ENCODE measurements at regions not wholly inside any gene's neighbourhood (a gene's known extent, or its start where the extent isn't known, plus 50 kb on each side); places are given as distances from the start of the nearest gene placed in this dataset.

- H4K91ac ChIP-seq (ENCODE audit: insufficient read depth, low read depth, low read length), result no peak overlapping the region
- H3K18ac ChIP-seq (ENCODE audit: low read depth, low read length), result no peak overlapping the region
- H3K4me1 ChIP-seq (ENCODE audit: control insufficient read depth, insufficient read depth, low read length), result no peaks in the 10 kb centered on the region; the same call in 1 of the 2 replicates
- H3K27me3 ChIP-seq (ENCODE audit: control insufficient read depth, insufficient read depth, low read length), result peaks cover 7% of the 10 kb centered on the region; the same call in 1 of the 2 replicates
- H3K4me3 ChIP-seq (ENCODE audit: insufficient read depth, low read depth, low read length), result no peak overlapping the region
- H3K36me3 ChIP-seq (ENCODE audit: control insufficient read depth, insufficient read depth, low read length), result no peaks in the 10 kb centered on the region
- TF ChIP-seq MAZ (IDR thresholded peaks at IDR 0.05; ENCODE audit: borderline replicate concordance, low read depth, low read length), result no peak
- TF ChIP-seq USF2 (IDR thresholded peaks at IDR 0.05; ENCODE audit: low read depth, low read length), result no peak
- DNase-seq, result no peak
- no peaks in the 10 kb centered on the region for H3K9me3 ChIP-seq (ENCODE audit: control insufficient read depth, insufficient read depth, low read length)
- no peak overlapping the region for H3K4ac ChIP-seq (ENCODE audit: low read depth, low read length)
- H2BK5ac ChIP-seq (ENCODE audit: low read depth, low read length, poor library complexity, severe bottlenecking), result no peak overlapping the region
- ChIA-PET POLR2A (ENCODE audit: unreplicated experiment) (no interaction called here), CTCF (no interaction called here)
- dilution Hi-C loops (cut with HindIII; ENCODE audit: low sequenced_read_pairs, unreplicated experiment) (no loop called here), intact Hi-C loops (cut with micrococcal nuclease) (loop anchor here (2.0 kb wide), 1 partner anchor 1765 kb away; no protein-coding TSS in a partner anchor), in situ Hi-C loops (cut with MboI; ENCODE audit: low sequenced_read_pairs) (loop anchor here (10.0 kb wide), 1 partner anchor 261 kb away; no protein-coding TSS in a partner anchor)
- H2BK120ac ChIP-seq (ENCODE audit: low read depth, low read length), result no peak overlapping the region
- H2AK5ac ChIP-seq (ENCODE audit: low read depth, low read length), result no peak overlapping the region
- no peaks in the 10 kb centered on the region for H3K79me1 ChIP-seq (ENCODE audit: low read depth in 1 of 2, low read length in 2 of 2)
- no peak overlapping the region for H3K9ac ChIP-seq (ENCODE audit: low read depth, low read length)
- no peak overlapping the region for H3K23ac ChIP-seq (ENCODE audit: low read depth, low read length)
- H2AK9ac ChIP-seq (replicated peaks; ENCODE audit: low read depth, low read length, poor library complexity), result no peak overlapping the region
- H4K5ac ChIP-seq (ENCODE audit: low read depth, low read length), result no peak overlapping the region
- H2AFZ ChIP-seq (replicated peaks; ENCODE audit: low read length, poor library complexity), result no peak overlapping the region
- H3K27ac ChIP-seq (ENCODE audit: insufficient read depth, low read length), result no peak overlapping the region
- H2BK15ac ChIP-seq (ENCODE audit: low read depth, low read length), result no peak overlapping the region
- no peak overlapping the region for H2BK20ac ChIP-seq (ENCODE audit: low read depth, low read length)
- no peaks in the 10 kb centered on the region for H3K9me1 ChIP-seq (ENCODE audit: insufficient read depth, low read length)
- no peak overlapping the region for H4K8ac ChIP-seq (ENCODE audit: low read depth in 2 of 2, low read length in 2 of 2)
- no peaks in the 10 kb centered on the region for H4K20me1 ChIP-seq (ENCODE audit: insufficient read depth, low read length)
- H3K14ac ChIP-seq (replicated peaks; ENCODE audit: low read depth, low read length), result no peak overlapping the region
- no peak for ATAC-seq (ENCODE audit: low read depth)
- H3K56ac ChIP-seq (ENCODE audit: extremely low read depth, insufficient read depth, low read length), result no peak overlapping the region
- BruUV-seq (replicated peaks), result no TSS peak
- no peak overlapping the region for H3K4me2 ChIP-seq (ENCODE audit: low read depth, low read length)
Measured at GRCh38 chrX:118255921-118256320, 90.0 kb upstream of the WDR44 start.

Data from IMR-90 (cell line).